Mesenchymal stem cell (in vitro differentiated cells and primary cell): ENCODE measurements at regions not wholly inside any gene's neighbourhood (a gene's known extent, or its start where the extent isn't known, plus 50 kb on each side); places are given as distances from the start of the nearest gene placed in this dataset.

ENCODE experiments used
- DNase-seq: peaks from one replicate; pipeline ENCODE4 v3.0.0-alpha.2; 2013
- H2AFZ ChIP-seq: one replicate; pipeline ENCODE4 v1.6.1; 2013; ENCODE audit warnings: low read depth, mild to moderate bottlenecking, control low read depth, inconsistent platforms, low read length, moderate library complexity
- H2AK5ac ChIP-seq: 2 replicates; pipeline ENCODE4 v1.6.1; 2013; ENCODE audit warnings: low read length, moderate library complexity, mild to moderate bottlenecking, inconsistent platforms; ENCODE audit not compliant: severe bottlenecking
- H2BK120ac ChIP-seq: one replicate; pipeline ENCODE4 v1.6.1; 2013; ENCODE audit warnings: low read depth, mild to moderate bottlenecking, inconsistent platforms, low read length, moderate library complexity
- H2BK12ac ChIP-seq, 2 experiments: one replicate each; pipeline ENCODE4 v1.6.1; 2013; ENCODE audit warnings: inconsistent platforms in 2 of 2, low read length in 2 of 2, mild to moderate bottlenecking in 2 of 2, moderate library complexity in 2 of 2, control low read depth in 1 of 2
- H2BK15ac ChIP-seq: one replicate; pipeline ENCODE4 v1.6.1; 2013; ENCODE audit warnings: mild to moderate bottlenecking, low read depth, inconsistent platforms; ENCODE audit not compliant: poor library complexity, severe bottlenecking
- H2BK5ac ChIP-seq: 2 replicates; pipeline ENCODE4 v1.6.1; 2013; ENCODE audit warnings: low read depth, mild to moderate bottlenecking, low read length, control low read depth, inconsistent platforms; ENCODE audit not compliant: poor library complexity, severe bottlenecking
- H3K14ac ChIP-seq, 2 experiments: one replicate each; pipeline ENCODE4 v1.6.1; 2013; ENCODE audit warnings: inconsistent platforms in 2 of 2, low read length in 2 of 2, control low read depth in 1 of 2, mild to moderate bottlenecking in 1 of 2, moderate library complexity in 1 of 2
- H3K18ac ChIP-seq, 2 experiments: one replicate each; pipeline ENCODE4 v1.6.1; 2013; ENCODE audit warnings: inconsistent platforms in 2 of 2, low read length in 2 of 2, control low read depth in 1 of 2, low read depth in 1 of 2, mild to moderate bottlenecking in 1 of 2
- H3K23ac ChIP-seq, 2 experiments: one replicate each; pipeline ENCODE4 v1.6.1; 2013; ENCODE audit warnings: inconsistent platforms in 2 of 2, low read length in 2 of 2, mild to moderate bottlenecking in 2 of 2, moderate library complexity in 2 of 2, control low read depth in 1 of 2
- H3K27ac ChIP-seq: 2 replicates; pipeline ENCODE4 v1.5.1; 2013; ENCODE audit warnings: mild to moderate bottlenecking, moderate library complexity, low read length, control low read depth, inconsistent platforms; ENCODE audit not compliant: poor library complexity, severe bottlenecking
- H3K27me3 ChIP-seq, 2 experiments: 2 replicates each; pipeline versions ENCODE4 v1.6.1 to v1.7.0; 2013; ENCODE audit warnings: low read length in 2 of 2, mild to moderate bottlenecking in 2 of 2, moderate library complexity in 2 of 2, control low read depth in 1 of 2, inconsistent platforms in 1 of 2; ENCODE audit not compliant: control insufficient read depth in 1 of 2, insufficient read depth in 1 of 2
- H3K36me3 ChIP-seq, 2 experiments: 2 replicates each; pipeline versions ENCODE4 v1.6.1 to v1.7.0; 2013; ENCODE audit warnings: low read length in 2 of 2, control low read depth in 1 of 2, inconsistent platforms in 1 of 2, low read depth in 1 of 2, mild to moderate bottlenecking in 1 of 2; ENCODE audit not compliant: insufficient read depth in 2 of 2, control insufficient read depth in 1 of 2
- H3K4ac ChIP-seq, 2 experiments: one replicate each; pipeline ENCODE4 v1.6.1; 2013; ENCODE audit warnings: inconsistent platforms in 2 of 2, low read length in 2 of 2, mild to moderate bottlenecking in 2 of 2, moderate library complexity in 2 of 2, control low read depth in 1 of 2, low read depth in 1 of 2
- H3K4me1 ChIP-seq: 2 replicates; pipeline ENCODE4 v1.6.1; 2013; ENCODE audit warnings: low read depth, low read length, control low read depth; ENCODE audit not compliant: control insufficient read depth, insufficient read depth
- H3K4me2 ChIP-seq: 2 replicates; pipeline ENCODE4 v1.6.1; 2013; ENCODE audit warnings: low read length, mild to moderate bottlenecking, inconsistent platforms; ENCODE audit not compliant: poor library complexity, severe bottlenecking
- H3K4me3 ChIP-seq, 2 experiments: 2 replicates each; pipeline versions ENCODE4 v1.5.1 to v1.7.0; 2013; ENCODE audit warnings: low read length in 2 of 2, mild to moderate bottlenecking in 2 of 2, control low read depth in 1 of 2, low read depth in 1 of 2; ENCODE audit not compliant: insufficient read depth in 1 of 2
- H3K79me1 ChIP-seq: replicated peaks from 2 replicates; pipeline ENCODE4 v1.6.1; 2013; ENCODE audit warnings: mild to moderate bottlenecking, control low read depth, low read length, inconsistent platforms; ENCODE audit not compliant: poor library complexity, severe bottlenecking
- H3K9ac ChIP-seq: 2 replicates; pipeline ENCODE4 v1.7.0; 2013; ENCODE audit warnings: mild to moderate bottlenecking, low read length, moderate library complexity
- H3K9me3 ChIP-seq: 2 replicates; pipeline ENCODE4 v1.7.0; 2013; ENCODE audit warnings: mild to moderate bottlenecking, low read length; ENCODE audit not compliant: control insufficient read depth
- H4K8ac ChIP-seq: one replicate; pipeline ENCODE4 v1.6.1; 2013; ENCODE audit warnings: inconsistent platforms, mild to moderate bottlenecking, low read length, moderate library complexity
- H4K91ac ChIP-seq: one replicate; pipeline ENCODE4 v1.6.1; 2013; ENCODE audit warnings: mild to moderate bottlenecking, low read length, inconsistent platforms
- WGBS: methylation state at CpG from one replicate; pipeline ENCODE4 v1.1.7; 2013; ENCODE audit warnings: mixed read lengths; 5-methylcytosine and 5-hydroxymethylcytosine counted together

- Histone ChIP-seq H4K91ac (no peak overlapping the region), H3K14ac (no peak overlapping the region), H3K36me3 (no peaks in the 10 kb centered on the region), H2BK120ac (no peak overlapping the region), H3K4me1 (no peaks in the 10 kb centered on the region), H3K27ac (no peak overlapping the region), H3K4me3 (no peak overlapping the region), H3K79me1 (no peaks in the 10 kb centered on the region), H3K9me3 (peaks cover 3% of the 10 kb centered on the region), H4K8ac (no peak overlapping the region), H3K9ac (no peak overlapping the region), H2BK15ac (no peak overlapping the region), H2BK12ac (no peak overlapping the region), H2AK5ac (no peak overlapping the region), H3K27me3 (peaks cover 11% of the 10 kb centered on the region in 2 experiments), H3K23ac (no peak overlapping the region), H2AFZ (no peak overlapping the region), H3K4ac (no peak overlapping the region), H3K18ac (no peak overlapping the region), H3K4me2 (no peak overlapping the region), H2BK5ac (no peak overlapping the region)
- DNase-seq = no peak
- WGBS = 80% methylated on average over 1 of the region's 2 CpGs
Observed at GRCh38 chr18:8538935-8539334, 70.3 kb upstream of the RAB12 start.

- H3K4me2 ChIP-seq = no peak overlapping the region
- no peak for DNase-seq
- no peaks in the 10 kb centered on the region for H3K79me1 ChIP-seq
- no peak overlapping the region for H3K9ac ChIP-seq
- H3K4me3 ChIP-seq = no peak overlapping the region
- H2BK120ac ChIP-seq = no peak overlapping the region
- no peak overlapping the region for H2AFZ ChIP-seq
- H2BK12ac ChIP-seq = no peak overlapping the region
- no peak overlapping the region for H3K14ac ChIP-seq
- no peak overlapping the region for H2AK5ac ChIP-seq
- H3K36me3 ChIP-seq = no peaks in the 10 kb centered on the region
- H3K9me3 ChIP-seq = no peaks in the 10 kb centered on the region
- H3K27ac ChIP-seq = no peak overlapping the region
- peaks cover 9% of the 10 kb centered on the region for H3K4me1 ChIP-seq
- H2BK5ac ChIP-seq = no peak overlapping the region
- no peak overlapping the region for H3K18ac ChIP-seq
- WGBS = 96% methylated on average over 5 of the region's 5 CpGs
- H3K23ac ChIP-seq = no peak overlapping the region
- no peak overlapping the region for H4K91ac ChIP-seq
- H4K8ac ChIP-seq = no peak overlapping the region
- no peak overlapping the region for H2BK15ac ChIP-seq
- peaks cover 33 to 38% of the 10 kb centered on the region in 2 experiments for H3K27me3 ChIP-seq
- no peak overlapping the region for H3K4ac ChIP-seq
Observed at GRCh38 chr18:8546677-8547076, 62.6 kb upstream of the RAB12 start.

- Histone ChIP-seq H2BK120ac (no peak overlapping the region), H2AFZ (no peak overlapping the region), H3K14ac (no peak overlapping the region), H3K9ac (no peak overlapping the region), H3K4me2 (no peak overlapping the region), H4K8ac (no peak overlapping the region), H3K4me1 (peaks cover 9% of the 10 kb centered on the region), H4K91ac (no peak overlapping the region), H3K23ac (no peak overlapping the region), H3K4ac (no peak overlapping the region), H2BK5ac (no peak overlapping the region), H3K9me3 (no peaks in the 10 kb centered on the region), H3K27ac (no peak overlapping the region), H3K4me3 (no peak overlapping the region), H2AK5ac (no peak overlapping the region), H3K79me1 (no peaks in the 10 kb centered on the region), H3K36me3 (no peaks in the 10 kb centered on the region), H3K18ac (no peak overlapping the region), H2BK15ac (no peak overlapping the region), H3K27me3 (peaks cover 33 to 38% of the 10 kb centered on the region in 2 experiments), H2BK12ac (no peak overlapping the region)
- 89% methylated on average over 8 of the region's 8 CpGs for WGBS
- DNase-seq = no peak
Observed at GRCh38 chr18:8548186-8548585, 61.1 kb upstream of the RAB12 start.

GRCh38 chr18:8549254-8549757, 59.9 kb upstream of the RAB12 start:
- no peak overlapping the region for H2BK120ac ChIP-seq
- no peak overlapping the region for H3K18ac ChIP-seq

More at GRCh38 chr18:8549254-8549757, 59.9 kb upstream of the RAB12 start:
- Histone ChIP-seq H2BK15ac (no peak overlapping the region), H3K27ac (no peak overlapping the region), H3K9me3 (no peaks in the 10 kb centered on the region), H3K4me1 (peaks cover 9% of the 10 kb centered on the region), H3K9ac (no peak overlapping the region), H2BK12ac (no peak overlapping the region), H3K4me2 (no peak overlapping the region), H2AK5ac (no peak overlapping the region), H3K23ac (no peak overlapping the region), H3K27me3 (peaks cover 25 to 33% of the 10 kb centered on the region in 2 experiments), H3K14ac (no peak overlapping the region), H4K8ac (no peak overlapping the region), H4K91ac (no peak overlapping the region), H2BK5ac (no peak overlapping the region), H3K4me3 (no peak overlapping the region), H3K79me1 (no peaks in the 10 kb centered on the region), H3K4ac (no peak overlapping the region), H2AFZ (no peak overlapping the region), H3K36me3 (no peaks in the 10 kb centered on the region)
- DNase-seq = no peak
- 73% methylated on average over 4 of the region's 6 CpGs for WGBS
